Prostate gland (tissue), 2 donors: ENCODE measurements at regions not wholly inside any gene's neighbourhood (a gene's known extent, or its start where the extent isn't known, plus 50 kb on each side); places are given as distances from the start of the nearest gene placed in this dataset.

ENCODE experiments used
- DNase-seq: peaks from one replicate; pipeline ENCODE4 v3.0.0-alpha.2; 2019; ENCODE audit warnings: low spot score
- H3K27ac ChIP-seq, 2 donors: fragments of 200-600 bp; sonication (generic); 2 replicates each; pipeline ENCODE4 v1.5.1; 2017 to 2019
- H3K27me3 ChIP-seq: fragments of 200-600 bp; sonication (generic); replicated peaks from 2 replicates; pipeline ENCODE4 v1.5.1; 2019; ENCODE audit not compliant: insufficient read depth
- H3K36me3 ChIP-seq, 2 donors: fragments of 200-600 bp; sonication (generic); 1 replicate in 1 of 2; 2 replicates in 1 of 2; pipeline versions ENCODE4 v1.5.1 to v1.8.1; 2017 to 2019
- H3K4me1 ChIP-seq: fragments of 200-600 bp; sonication (generic); replicated peaks from 2 replicates; pipeline ENCODE4 v1.5.1; 2019
- H3K4me3 ChIP-seq, 2 donors: fragments of 200-600 bp; sonication (generic); 2 replicates each; pipeline ENCODE4 v1.5.1; 2017 to 2019
- H3K9me3 ChIP-seq: fragments of 200-600 bp; sonication (generic); 2 replicates; pipeline ENCODE4 v1.5.1; 2017
- CTCF ChIP-seq, 4 experiments: fragments of 200-600 bp in 2 of 4; fragments of 450-650 bp in 2 of 4; sonication (generic) in 2 of 4; IDR thresholded peaks; 1 replicate in 3 of 4; 2 replicates in 1 of 4; pipeline ENCODE4 v1.5.1; 2016 to 2019; ENCODE audit warnings: antibody characterized with exemption in 4 of 4, mild to moderate bottlenecking in 2 of 4, moderate library complexity in 2 of 4
- POLR2A ChIP-seq: fragments of 450-650 bp; IDR thresholded peaks from one replicate; pipeline ENCODE4 v1.6.1; 2016; ENCODE audit warnings: antibody characterized with exemption, mild to moderate bottlenecking
- POLR2AphosphoS5 ChIP-seq: sonication (generic); formaldehyde crosslinking; IDR thresholded peaks from one replicate; pipeline ENCODE4 v1.6.1; 2017; ENCODE audit warnings: antibody characterized with exemption
- WGBS: methylation state at CpG from one replicate; pipeline ENCODE4 v1.1.5; 2018; 5-methylcytosine and 5-hydroxymethylcytosine counted together
- intact Hi-C: fragments of 100-400 bp; cut with DNase I; formaldehyde crosslinking; loops from one replicate; pipeline ENCODE4 v1.14.2; 2022

GRCh38 chr4:74635490-74636123 lies 158.7 kb downstream of the BTC start:
- Histone ChIP-seq H3K9me3 (no peaks in the 10 kb centered on the region), H3K4me3 (no peak overlapping the region), H3K27me3 (no peaks in the 10 kb centered on the region), H3K36me3 (no peaks in the 10 kb centered on the region), H3K27ac (no peak overlapping the region), H3K4me1 (no peaks in the 10 kb centered on the region)
- WGBS: 79% methylated on average over 2 of the region's 2 CpGs
- TF ChIP-seq POLR2A (no peak), POLR2AphosphoS5 (no peak), CTCF (IDR thresholded peaks at IDR 0.05) (no peak)
- intact Hi-C loops: no loop called here
- DNase-seq: no peak

GRCh38 chr4:74638001-74638400 lies 156.3 kb downstream of the BTC start:
- H3K4me1 ChIP-seq: no peaks in the 10 kb centered on the region
- WGBS: 70% methylated on average over 1 of the region's 1 CpG
- no peaks in the 10 kb centered on the region for H3K27me3 ChIP-seq
- no peaks in the 10 kb centered on the region for H3K36me3 ChIP-seq
- TF ChIP-seq POLR2AphosphoS5: no peak
- TF ChIP-seq POLR2A: no peak
- no peak for TF ChIP-seq CTCF (IDR thresholded peaks at IDR 0.05)
- no peaks in the 10 kb centered on the region for H3K9me3 ChIP-seq
- no peak for DNase-seq
- H3K27ac ChIP-seq: no peak overlapping the region
- no peak overlapping the region for H3K4me3 ChIP-seq
- intact Hi-C loops: no loop called here

- intact Hi-C loops: no loop called here
- no peaks in the 10 kb centered on the region for H3K9me3 ChIP-seq
- H3K4me3 ChIP-seq: no peak overlapping the region
- TF ChIP-seq CTCF (IDR thresholded peaks at IDR 0.05) (no peak), POLR2A (no peak), POLR2AphosphoS5 (no peak)
- H3K4me1 ChIP-seq: no peaks in the 10 kb centered on the region
- H3K27me3 ChIP-seq: no peaks in the 10 kb centered on the region
- no peak for DNase-seq
- no peaks in the 10 kb centered on the region for H3K36me3 ChIP-seq
- 80% methylated on average over 3 of the region's 3 CpGs for whole genome bisulfite sequencing
- H3K27ac ChIP-seq: no peak overlapping the region
These were observed 155.6 kb downstream of the BTC start for GRCh38 chr4:74638689-74639088.

GRCh38 chr4:74640111-74640903 lies 154.0 kb downstream of the BTC start:
- intact Hi-C loops: no loop called here
- no peak overlapping the region for H3K4me3 ChIP-seq
- H3K9me3 ChIP-seq: no peaks in the 10 kb centered on the region
- no peak overlapping the region for H3K27ac ChIP-seq
- 67% methylated on average over 4 of the region's 4 CpGs for WGBS
- no peaks in the 10 kb centered on the region for H3K27me3 ChIP-seq
- DNase-seq: no peak
- no peaks in the 10 kb centered on the region for H3K36me3 ChIP-seq
- no peaks in the 10 kb centered on the region for H3K4me1 ChIP-seq
- no peak for TF ChIP-seq CTCF (IDR thresholded peaks at IDR 0.05)
- TF ChIP-seq POLR2A: no peak
- TF ChIP-seq POLR2AphosphoS5: no peak

GRCh38 chr4:74642006-74642405 lies 152.3 kb downstream of the BTC start:
- intact Hi-C loops: no loop called here
- 85% methylated on average over 1 of the region's 1 CpG for WGBS
- Histone ChIP-seq H3K27me3 (no peaks in the 10 kb centered on the region), H3K27ac (no peak overlapping the region), H3K9me3 (no peaks in the 10 kb centered on the region), H3K4me3 (no peak overlapping the region), H3K36me3 (no peaks in the 10 kb centered on the region), H3K4me1 (no peaks in the 10 kb centered on the region)
- no peak for DNase-seq
- TF ChIP-seq POLR2A (no peak), CTCF (IDR thresholded peaks at IDR 0.05) (no peak)
